ENCODE measurements at regions not wholly inside any gene's neighbourhood (a gene's known extent, or its start where the extent isn't known, plus 50 kb on each side); places are given as distances from the start of the nearest gene placed in this dataset.

- Histone ChIP-seq H3K9me3 (no peaks in the 10 kb centered on the region), H3K4me1 (peaks cover 0 to 21% (median 11%) of the 10 kb centered on the region in 4 donors), H3K4me3 (no peak overlapping the region), H3K27ac (no peak overlapping the region), H3K36me3 (no peaks in the 10 kb centered on the region), H3K27me3 (no peaks in the 10 kb centered on the region)
- TF ChIP-seq, protein P1, sequence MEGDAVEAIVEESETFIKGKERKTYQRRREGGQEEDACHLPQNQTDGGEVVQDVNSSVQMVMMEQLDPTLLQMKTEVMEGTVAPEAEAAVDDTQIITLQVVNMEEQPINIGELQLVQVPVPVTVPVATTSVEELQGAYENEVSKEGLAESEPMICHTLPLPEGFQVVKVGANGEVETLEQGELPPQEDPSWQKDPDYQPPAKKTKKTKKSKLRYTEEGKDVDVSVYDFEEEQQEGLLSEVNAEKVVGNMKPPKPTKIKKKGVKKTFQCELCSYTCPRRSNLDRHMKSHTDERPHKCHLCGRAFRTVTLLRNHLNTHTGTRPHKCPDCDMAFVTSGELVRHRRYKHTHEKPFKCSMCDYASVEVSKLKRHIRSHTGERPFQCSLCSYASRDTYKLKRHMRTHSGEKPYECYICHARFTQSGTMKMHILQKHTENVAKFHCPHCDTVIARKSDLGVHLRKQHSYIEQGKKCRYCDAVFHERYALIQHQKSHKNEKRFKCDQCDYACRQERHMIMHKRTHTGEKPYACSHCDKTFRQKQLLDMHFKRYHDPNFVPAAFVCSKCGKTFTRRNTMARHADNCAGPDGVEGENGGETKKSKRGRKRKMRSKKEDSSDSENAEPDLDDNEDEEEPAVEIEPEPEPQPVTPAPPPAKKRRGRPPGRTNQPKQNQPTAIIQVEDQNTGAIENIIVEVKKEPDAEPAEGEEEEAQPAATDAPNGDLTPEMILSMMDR (IDR thresholded peaks at IDR 0.05) = no peak
- no peak for DNase-seq
- intact Hi-C loops (cut with DNase I; ENCODE audit: low total_unique reads) = no loop called here
Measured at GRCh38 chr14:89480278-89480677, 63.2 kb upstream of the FOXN3 start.

- H3K27ac ChIP-seq = no peak overlapping the region
Measured at GRCh38 chr14:89479802-89480201, 62.8 kb upstream of the FOXN3 start.

GRCh38 chr14:89477391-89477790 is 60.4 kb upstream of the FOXN3 start:
- H3K27ac ChIP-seq = peak overlapping the region; percentile 70 to 74
- intact Hi-C loops (cut with DNase I; ENCODE audit: low total_unique reads) = no loop called here

More at GRCh38 chr14:89479802-89480201, 62.8 kb upstream of the FOXN3 start:
- intact Hi-C loops (cut with DNase I; ENCODE audit: low total_unique reads) = no loop called here
- Histone ChIP-seq H3K4me1 (peaks cover 0 to 21% (median 11%) of the 10 kb centered on the region in 4 donors), H3K36me3 (no peaks in the 10 kb centered on the region), H3K9me3 (no peaks in the 10 kb centered on the region), H3K4me3 (no peak overlapping the region), H3K27me3 (no peaks in the 10 kb centered on the region)
- DNase-seq = no peak
- TF ChIP-seq, protein P1 (IDR thresholded peaks at IDR 0.05) = no peak

GRCh38 chr14:89476354-89476896 is 59.4 kb upstream of the FOXN3 start:
- Histone ChIP-seq H3K4me1 (peaks cover 0 to 27% (median 11%) of the 10 kb centered on the region in 4 donors), H3K36me3 (no peaks in the 10 kb centered on the region), H3K9me3 (no peaks in the 10 kb centered on the region), H3K27me3 (no peaks in the 10 kb centered on the region), H3K4me3 (no peak overlapping the region), H3K27ac (peak overlapping the region; percentile 70 to 74)
- peak in 1 of 2 donors; percentile 20 for DNase-seq
- TF ChIP-seq, protein P1 (IDR thresholded peaks at IDR 0.05) = no peak
- intact Hi-C loops (cut with DNase I; ENCODE audit: low total_unique reads) = no loop called here

More at GRCh38 chr14:89477391-89477790, 60.4 kb upstream of the FOXN3 start:
- peak; percentile 60 to 84 for DNase-seq
- Histone ChIP-seq H3K36me3 (no peaks in the 10 kb centered on the region), H3K27me3 (no peaks in the 10 kb centered on the region), H3K9me3 (no peaks in the 10 kb centered on the region), H3K4me3 (no peak overlapping the region), H3K4me1 (peaks cover 0 to 21% (median 11%) of the 10 kb centered on the region in 4 donors)
- TF ChIP-seq, protein P1 (IDR thresholded peaks at IDR 0.05) = no peak

GRCh38 chr14:89474464-89474863 is 57.4 kb upstream of the FOXN3 start:
- no peak overlapping the region for H3K4me3 ChIP-seq
- intact Hi-C loops (cut with DNase I; ENCODE audit: low total_unique reads) = no loop called here
- DNase-seq = no peak
- peaks cover 0 to 46% (median 20%) of the 10 kb centered on the region in 4 donors for H3K4me1 ChIP-seq
- TF ChIP-seq, protein P1 (IDR thresholded peaks at IDR 0.05) = no peak
- no peak overlapping the region for H3K27ac ChIP-seq
- no peaks in the 10 kb centered on the region for H3K27me3 ChIP-seq
- H3K9me3 ChIP-seq = no peaks in the 10 kb centered on the region
- H3K36me3 ChIP-seq = no peaks in the 10 kb centered on the region

Measured in tibial artery (tissue), 4 donors.